HG03469 (cell line): ENCODE measurements at regions not wholly inside any gene's neighbourhood (a gene's known extent, or its start where the extent isn't known, plus 50 kb on each side); places are given as distances from the start of the nearest gene placed in this dataset.
A peak's percentile ranks its signal among the peaks of the same experiment; 100 is the strongest.

Source experiments
- ATAC-seq: cut with Tn5 transposase; IDR thresholded peaks from one replicate; pipeline ENCODE4 v1.9.1; 2021; ENCODE audit warnings: mild to moderate bottlenecking, moderate library complexity, moderate number of reproducible peaks; ENCODE audit not compliant: unreplicated experiment

DNA sequence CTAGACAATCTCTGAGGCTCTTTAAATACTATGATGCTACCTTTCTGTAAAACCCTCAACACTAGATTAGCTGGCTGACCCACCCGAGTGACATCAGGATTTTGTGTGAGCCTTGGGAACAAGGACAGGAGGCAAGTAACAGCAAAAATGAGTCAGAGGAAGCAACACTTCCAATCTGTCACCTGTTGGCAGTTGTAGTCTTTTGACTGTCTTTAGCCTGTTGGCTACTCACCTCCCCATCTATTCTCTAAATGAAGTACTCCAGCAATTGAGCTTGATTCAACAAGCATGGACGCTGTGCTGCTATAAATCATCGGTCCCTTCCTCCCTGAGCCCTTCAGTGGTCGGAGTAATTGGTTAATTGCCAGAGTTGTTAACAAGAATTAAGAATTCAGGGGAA lies 898.7 kb downstream of the BCL11A start:
- ATAC-seq, result no peak

DNA sequence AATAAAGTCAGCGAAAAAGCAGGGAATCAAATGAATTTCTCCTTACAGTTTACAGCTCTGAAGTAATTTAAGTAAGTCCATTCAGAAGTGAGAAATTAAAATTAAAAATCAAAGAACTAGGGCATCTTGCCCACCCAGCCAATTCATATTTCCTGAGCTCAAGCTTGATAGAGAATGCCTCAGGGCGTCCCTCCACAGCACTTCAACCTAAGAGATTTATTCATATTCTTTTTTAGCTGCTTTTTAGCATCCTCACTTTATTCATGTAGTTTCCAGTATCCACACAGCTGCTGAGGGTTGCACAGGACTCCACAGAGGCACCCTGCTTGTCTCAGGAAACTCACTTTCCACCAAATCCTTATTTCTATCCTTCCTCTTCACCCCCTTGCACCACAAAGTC lies 900.3 kb downstream of the BCL11A start:
- ATAC-seq, result no peak

DNA sequence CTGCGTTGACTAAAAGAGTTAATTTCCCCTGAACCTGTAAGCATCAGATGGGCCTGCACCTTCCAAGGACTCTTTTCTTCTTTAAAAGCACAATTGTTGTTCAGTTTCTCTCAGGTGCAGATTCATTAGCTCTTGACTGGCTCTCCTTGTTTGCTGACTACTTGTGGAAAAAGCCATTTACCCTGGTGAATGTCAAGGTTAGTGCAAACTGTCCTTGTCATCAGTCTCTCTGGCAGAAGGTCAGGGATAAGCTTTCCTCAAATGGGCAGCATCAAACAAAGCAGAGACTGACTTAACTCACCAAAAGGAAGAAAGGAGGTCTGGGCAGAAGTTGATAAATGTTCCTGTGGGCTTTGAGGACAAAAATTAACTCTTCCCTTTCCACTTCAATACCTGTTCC lies 922.7 kb downstream of the BCL11A start:
- ATAC-seq, result no peak

DNA sequence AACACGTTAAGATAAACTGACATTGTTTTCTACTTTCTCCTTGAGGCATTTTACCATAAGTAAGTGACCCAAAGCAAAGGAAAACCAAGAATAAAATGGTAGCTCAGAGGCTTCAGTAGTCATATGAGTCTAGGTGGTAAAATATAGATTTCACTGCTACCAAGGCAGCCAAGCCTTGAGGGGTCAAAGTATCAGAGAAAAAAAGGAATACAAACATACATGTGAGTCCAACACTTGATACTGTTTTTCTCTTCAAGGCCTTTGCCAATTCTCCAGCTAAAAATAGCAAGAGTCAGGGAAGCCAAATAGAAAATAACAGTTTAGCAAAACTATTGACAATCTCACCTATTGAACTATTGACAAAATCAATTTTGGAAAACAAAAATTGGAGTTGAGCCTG lies 925.9 kb downstream of the BCL11A start:
- no peak for ATAC-seq

DNA sequence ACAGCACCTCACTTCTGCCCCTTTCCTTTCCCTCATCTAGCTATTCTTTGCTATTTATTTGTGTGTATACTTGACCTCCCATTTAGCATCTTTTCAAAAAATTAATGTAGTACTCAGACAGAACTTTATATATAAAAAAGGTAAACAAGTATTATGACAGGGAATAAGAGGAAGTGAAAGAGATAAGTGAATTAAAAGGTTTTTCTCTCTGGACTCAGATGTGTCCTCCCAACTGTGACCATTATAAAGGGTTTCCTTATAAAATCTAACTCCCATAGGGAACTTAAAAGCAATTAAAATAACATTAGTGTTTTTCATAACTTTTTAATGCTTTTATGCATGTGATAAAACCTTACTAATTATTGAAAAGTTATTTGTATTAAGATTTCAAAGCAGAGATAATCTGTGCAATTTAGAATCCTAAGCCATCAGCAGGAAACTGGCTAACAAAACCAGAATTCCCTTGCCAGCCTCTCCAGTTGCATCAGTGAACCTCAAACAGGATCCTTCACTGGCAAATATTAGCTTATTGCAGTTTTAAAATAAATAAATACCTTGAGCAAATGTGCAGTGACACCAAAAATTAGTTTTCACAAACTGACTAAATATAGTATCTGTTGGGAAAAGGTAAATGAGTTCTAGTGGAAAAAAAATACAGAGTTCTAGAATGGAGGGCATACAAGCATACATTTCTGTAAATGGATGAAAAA lies 930.7 kb downstream of the BCL11A start:
- ATAC-seq, result no peak

DNA sequence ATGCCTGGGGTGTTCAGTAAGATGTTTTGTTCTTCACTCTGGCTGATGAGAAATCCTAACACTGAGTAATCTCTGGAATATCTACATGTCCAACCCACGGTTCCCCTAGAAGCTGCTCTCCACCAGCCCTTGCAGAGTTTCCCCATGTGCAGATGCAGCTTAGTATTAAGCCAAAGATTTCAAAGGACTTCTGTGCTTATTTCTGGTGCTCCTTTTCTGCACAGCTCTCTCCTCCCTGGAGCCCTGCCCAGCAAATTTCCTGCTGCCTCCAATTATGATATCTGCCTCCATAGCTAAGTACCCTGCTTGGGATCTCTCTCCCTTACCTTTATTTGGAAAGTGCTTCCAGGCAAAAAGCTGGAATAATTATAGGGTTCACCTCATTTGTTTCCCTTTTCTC lies 949.3 kb downstream of the BCL11A start:
- no peak for ATAC-seq

DNA sequence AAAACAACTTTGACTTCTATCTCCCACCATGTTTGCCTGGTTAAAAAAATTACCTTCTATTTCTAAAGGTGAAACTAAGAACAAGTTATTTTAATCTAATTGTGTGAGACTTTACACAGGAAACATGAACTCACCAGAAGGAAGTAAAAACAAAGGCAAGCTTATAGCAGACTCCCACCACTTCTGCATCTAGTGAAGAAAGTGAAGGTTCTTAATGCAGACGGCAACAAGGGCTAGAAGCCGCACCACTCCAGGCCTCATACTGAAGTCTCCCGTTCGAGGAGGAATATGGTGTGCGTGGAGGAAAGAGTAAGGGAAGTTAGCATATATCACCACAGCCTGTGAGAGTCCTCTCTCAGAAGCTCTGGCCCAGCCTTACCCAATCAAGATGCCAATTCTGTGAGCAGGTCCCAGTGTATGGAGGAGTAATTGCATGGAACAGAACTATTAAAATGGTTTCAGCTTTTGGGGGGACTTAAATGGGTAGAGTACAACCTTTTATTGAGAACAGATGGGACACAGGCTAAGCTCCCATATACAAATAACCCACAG lies 958.7 kb downstream of the BCL11A start:
- peak; percentile 77 for ATAC-seq

DNA sequence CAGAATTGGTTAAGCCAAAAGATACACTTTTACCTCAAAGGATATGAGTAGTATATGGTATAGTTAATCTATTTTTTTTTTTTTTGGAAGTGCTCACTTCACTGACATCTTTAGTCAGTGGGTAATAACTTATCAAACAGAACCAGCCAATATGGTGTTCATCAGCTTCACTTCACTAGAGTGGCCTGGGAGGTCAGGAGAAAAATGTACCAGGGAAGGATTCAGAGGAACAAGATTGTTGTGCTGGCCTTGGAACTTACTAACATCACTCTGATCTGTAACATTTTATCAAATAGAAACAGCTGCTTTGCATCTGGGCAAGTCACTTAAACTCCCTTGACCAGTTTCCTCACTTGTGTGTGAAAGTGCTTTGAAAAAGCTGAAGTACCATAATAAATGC lies 962.7 kb downstream of the BCL11A start:
- ATAC-seq, result no peak

DNA sequence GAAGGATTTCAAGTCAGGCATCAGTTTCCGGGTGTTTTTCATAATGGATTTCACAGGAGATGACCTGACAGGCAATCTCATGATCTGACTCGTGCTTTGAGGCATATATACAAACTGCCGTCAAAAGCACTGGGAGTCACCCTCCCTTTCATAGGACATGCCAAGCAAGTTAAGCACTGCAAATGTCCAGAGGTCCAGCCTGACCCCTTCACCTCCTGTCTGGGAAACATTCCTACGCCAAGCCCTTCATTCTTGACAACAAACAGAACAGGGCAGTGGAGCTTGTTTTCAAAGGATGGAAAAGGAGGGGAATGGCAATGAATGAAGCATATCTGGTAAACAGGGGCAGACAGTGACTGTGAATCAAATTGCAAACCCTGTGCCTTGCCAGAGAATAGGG lies 963.6 kb downstream of the BCL11A start:
- ATAC-seq, result no peak

DNA sequence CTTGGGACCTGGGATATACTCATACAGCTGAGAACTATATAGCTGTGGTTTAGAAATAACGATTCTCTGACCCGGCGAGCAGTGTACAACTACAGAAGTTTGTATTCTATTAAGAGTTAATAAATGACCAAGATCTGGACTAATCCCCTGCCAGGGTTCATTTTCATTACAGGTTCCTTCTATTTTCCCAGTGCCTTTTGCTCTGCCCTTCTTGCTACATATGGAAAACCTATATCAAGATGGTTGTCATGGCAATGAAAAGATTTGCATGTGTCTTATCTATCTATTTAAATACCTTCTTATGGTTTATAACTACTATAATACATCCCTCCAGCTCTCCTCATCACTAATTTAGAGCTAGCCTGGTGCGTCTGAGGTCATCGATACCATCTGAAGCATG lies 965.2 kb downstream of the BCL11A start:
- ATAC-seq, result no peak

DNA sequence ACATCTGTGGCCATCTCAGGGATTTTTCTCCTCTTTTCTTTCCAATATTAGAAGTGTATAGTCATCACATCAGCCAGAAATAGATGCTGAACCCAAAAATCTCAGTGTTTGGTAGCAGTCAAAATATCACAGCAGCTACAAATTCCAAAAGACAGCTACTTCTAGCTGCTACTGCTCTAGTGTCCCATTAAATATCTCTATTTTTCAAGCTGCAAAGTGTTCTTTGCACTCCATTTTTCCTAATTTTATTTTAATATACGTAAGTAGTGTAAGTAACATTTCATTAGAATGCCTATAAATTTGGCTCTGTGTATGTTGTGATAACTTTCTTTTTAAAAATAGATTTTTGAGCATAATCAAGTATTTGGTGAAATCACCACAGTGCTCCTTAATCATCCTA lies 967.3 kb downstream of the BCL11A start:
- ATAC-seq, result no peak

DNA sequence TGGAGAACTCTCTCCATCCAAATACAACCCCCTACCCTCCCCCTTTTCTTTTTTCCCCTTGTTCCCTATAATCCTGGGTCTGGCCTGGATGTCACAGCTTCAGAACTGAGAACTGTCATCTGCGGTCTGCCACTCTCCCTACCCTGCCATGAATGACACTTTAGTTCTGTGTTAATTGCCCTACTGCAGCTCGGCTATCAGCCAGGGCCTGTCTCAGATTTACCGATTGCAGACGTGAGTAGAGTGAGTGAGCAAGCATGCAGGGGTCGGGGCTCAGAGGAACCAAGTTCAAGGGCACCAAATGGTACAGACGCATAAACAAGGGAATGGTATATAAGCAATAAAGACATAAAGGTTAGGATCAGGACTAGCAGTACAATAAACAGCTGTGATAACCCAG lies 967.8 kb downstream of the BCL11A start:
- ATAC-seq, result no peak

DNA sequence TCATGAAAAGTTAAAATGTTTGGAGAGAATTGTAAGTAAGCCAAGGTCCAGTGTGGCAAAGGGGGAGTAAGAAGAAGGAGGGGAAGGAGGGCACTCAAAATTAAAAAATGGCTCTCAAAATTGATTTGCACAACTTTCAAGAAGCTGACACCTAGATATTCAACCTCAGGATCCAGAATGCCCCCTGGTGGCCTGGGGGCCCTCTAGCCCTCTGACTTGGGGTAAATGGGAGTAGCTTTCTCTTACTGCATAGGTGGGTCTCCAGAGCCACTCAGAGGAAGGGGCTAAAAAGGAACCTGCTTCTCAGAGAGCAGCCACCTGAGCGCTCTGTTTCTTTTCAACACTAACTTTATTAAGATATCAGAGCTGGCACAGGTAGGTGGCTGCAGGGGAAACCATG lies 968.5 kb downstream of the BCL11A start:
- ATAC-seq, result no peak

DNA sequence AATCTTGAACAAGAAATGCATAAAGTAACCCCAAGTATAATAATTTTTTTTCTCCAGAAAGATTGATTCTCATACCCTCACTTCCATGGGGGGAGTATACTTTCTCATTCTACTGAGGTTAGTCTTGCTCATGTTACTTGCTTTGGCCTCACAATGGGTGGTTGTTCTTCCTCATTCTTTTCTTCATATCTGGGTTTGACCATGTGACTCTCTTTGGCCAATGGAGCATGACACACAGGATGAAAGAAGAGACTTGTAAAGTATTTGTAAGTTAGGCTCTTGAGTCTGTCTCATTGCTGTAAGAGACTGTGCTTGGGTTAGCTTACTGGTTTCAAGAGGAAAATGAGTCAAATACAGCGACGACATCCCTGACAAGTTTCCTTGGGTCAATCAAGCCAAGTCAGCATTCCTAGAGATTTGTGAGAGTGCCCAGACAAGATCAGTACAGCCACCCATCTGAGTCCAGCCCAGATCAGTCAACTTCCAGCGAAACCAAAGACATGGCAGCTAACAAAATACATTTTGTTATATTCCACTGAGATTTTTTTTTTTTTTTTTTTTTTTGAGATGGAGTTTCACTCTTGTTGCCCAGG lies 970.2 kb downstream of the BCL11A start:
- no peak for ATAC-seq

DNA sequence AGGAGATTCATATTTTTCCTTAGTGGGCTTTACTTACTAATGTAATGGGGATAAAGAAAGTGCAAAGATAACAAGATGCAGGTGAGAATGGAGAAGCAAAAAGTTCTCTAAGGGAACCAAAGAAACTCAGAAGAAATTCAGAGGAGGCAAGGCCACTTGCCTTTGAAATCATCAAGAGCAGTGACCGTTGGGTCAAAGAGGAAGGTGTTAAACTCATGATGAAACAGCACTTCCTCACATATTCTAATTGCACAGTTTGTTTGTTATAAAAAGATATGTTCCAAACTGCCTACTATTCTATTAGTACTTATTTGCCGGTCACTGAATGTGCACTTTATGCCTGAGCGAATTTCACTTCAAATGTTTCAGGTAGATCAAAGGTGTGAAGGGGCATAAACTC lies 975.1 kb downstream of the BCL11A start:
- no peak for ATAC-seq

DNA sequence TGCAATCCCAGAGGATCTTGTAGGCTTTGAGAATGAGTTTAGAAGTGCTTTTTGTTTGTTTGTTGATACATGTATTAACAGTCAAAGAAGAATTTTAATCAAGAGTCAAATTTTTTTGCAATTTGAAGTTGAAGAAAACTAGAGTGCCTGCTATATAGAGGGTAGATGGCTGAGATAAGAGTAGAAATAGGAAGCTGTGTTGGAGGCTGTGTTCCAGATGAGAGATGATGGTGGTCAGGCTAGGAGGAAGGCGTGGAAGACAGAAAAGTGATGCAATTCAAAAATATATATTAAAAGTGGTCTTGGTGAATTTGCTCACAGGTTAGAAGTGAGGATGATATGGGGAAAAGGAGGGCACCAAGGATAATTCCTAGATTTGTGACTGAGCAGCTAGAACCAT lies 978.3 kb downstream of the BCL11A start:
- no peak for ATAC-seq

DNA sequence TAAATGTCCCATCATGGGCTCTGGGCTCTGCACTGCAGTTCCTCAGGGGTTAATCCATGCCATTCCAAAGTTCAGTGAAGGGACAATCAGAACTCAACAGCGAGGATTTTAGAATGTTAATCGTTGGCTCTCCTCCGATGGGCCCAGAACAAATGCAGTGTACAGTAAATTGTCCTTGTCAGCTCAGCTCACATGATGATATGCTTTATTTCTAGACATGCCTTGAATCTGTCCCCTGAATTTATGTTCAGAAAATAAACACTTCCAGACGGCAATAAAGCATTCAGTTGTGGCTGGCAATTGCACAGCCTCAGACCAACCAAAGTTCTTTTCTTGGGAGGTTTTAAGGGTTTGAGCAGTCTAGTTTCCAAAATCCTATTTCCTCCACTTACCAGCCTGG lies 981.2 kb downstream of the BCL11A start:
- no peak for ATAC-seq

DNA sequence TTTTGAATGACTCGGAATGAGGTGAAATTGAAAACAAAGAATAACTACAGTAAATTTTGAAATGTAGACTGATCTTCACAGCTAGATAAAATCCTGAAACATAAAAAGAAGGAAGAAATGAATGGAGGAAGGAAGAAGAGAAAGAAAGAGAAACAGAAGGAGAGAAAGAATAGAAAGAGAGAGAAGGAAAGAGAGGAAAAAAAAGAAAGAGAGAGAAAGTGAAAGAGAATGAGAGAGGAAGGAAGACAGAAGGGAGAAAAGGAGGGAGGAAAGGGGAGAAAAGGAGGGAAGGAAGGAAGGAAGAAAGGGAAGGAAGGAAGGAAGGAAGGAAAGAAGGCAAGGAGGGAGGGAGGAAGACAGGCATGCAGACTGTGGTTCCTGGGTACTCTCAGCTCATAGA lies 982.6 kb downstream of the BCL11A start:
- ATAC-seq, result no peak

DNA sequence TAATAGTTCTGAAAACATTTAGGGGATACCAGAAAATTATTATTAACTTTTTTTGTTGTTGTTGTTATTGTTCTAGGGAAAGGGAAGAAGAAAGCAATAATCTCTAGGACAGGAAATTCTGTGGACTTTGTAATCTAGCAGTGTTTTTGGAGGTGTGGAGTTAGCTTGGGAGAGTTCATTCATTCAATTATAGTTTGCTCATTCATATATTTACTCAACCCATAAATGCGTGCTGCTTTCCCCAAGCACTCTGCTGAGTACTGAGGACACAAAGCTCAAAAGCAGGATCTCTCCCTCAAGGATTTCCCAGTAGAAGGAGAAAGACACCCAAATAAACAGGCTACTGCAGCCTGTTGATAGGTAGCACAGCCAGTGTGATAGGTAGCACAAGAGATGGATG lies 984.3 kb downstream of the BCL11A start:
- no peak for ATAC-seq

DNA sequence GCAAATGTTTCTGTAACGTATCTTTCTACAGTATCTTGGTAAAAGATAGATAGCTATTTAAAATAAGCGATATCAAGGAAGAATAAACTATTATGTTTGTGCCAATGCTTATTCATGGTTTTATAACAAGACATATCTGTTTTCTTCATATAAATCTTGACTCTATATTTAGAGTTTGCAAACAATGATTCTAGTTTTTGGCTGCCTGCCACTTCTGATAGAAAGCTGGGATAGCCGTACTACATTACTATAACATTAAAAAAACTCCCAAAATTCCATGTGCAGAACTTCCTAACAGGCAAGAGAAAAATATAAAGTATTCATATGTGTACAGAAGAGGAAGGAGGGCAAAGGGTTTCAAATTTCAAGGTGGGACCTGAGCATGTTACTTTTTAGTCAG lies 985.0 kb downstream of the BCL11A start:
- ATAC-seq, result no peak

DNA sequence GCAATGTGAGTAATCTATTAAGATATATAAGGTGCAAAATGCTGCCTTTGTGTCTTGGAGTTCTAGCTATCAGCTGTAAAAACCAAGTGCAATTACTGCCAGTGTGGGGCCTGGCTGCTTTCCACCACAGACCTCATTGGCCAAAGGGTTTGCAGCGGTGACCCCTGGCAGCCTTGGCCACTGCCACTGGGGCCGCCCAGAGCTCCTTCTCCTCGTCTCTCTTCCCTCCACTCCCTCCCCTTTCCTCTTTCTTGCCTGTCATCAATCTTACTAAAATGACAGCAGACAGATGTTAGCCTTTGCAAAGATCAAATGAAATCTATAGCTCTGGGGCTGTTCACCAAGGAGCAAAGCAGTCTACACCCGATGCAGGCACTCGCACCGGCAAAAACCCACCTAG lies 986.3 kb downstream of the BCL11A start:
- ATAC-seq, result no peak

DNA sequence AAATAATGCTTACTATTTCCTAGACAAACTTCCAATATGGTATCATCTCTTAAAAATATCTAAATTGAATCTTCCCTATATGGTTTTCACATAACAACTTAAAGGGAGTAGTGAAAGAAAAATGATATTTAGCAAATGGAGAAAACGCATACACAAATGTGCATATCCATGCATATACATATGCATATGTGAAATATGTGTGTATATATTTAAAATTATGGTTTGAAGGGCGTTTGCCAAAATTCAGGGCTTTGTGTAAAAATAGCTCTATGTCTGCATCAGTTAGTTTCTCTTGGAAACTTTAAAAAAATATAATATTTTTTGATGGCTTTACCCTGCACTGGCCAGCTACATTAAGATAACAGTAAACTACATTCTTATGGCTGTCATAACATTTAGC lies 986.7 kb downstream of the BCL11A start:
- no peak for ATAC-seq

DNA sequence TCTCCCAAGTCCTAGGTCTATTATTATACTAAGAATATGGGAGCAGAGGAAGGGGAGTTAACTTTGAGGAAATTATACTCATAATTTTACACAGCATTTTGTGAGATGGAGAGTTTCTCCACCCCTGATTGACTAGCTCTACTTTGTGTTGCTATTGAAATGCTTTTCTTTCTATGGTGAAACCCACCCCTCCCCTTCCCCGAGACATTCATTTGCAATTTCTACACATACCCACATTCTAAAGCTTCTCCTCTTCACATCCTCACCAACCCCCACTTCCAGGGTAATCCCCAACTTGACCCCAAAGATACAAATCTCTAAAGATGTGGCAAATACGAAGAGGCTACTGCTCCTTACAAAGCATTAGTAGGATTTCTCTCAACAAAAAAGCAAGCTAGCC lies 992.2 kb downstream of the BCL11A start:
- no peak for ATAC-seq
